HepG2 (cell line): ENCODE measurements at regions not wholly inside any gene's neighbourhood (a gene's known extent, or its start where the extent isn't known, plus 50 kb on each side); places are given as distances from the start of the nearest gene placed in this dataset.

Source experiments
- ATAC-seq: fragments of 200-7000 bp; cut with Tn5 transposase; 3 replicates; pipeline ENCODE4 v1.9.1; 2020; ENCODE audit warnings: mild to moderate bottlenecking, moderate library complexity
- BruUV-seq: library from RNA; stranded (reverse); fragments of 400-500 nt; replicated peaks from 2 replicates; lab custom pipeline; 2021; lab: Mats Ljungman, UMichigan
- CTCF ChIA-PET: fragments of 300-600 bp; formaldehyde crosslinking; extraction: SDS; loops from one replicate; lab custom pipeline; 2021; ENCODE audit warnings: low total read pairs, inconsistent platforms, low intra/inter-chr PET ratio; lab: Yijun Ruan, JAX
- POLR2A ChIA-PET: fragments of 350-600 bp; sonication (Branson Sonifier 250); formaldehyde crosslinking; loops from one replicate; lab custom pipeline; 2020; ENCODE audit warnings: antibody characterized with exemption, inconsistent platforms; lab: Yijun Ruan, JAX
- DNase-seq: peaks from one replicate; pipeline ENCODE4 v3.0.0-alpha.2; 2015; ENCODE audit warnings: low spot score
- FAIRE-seq: peaks from 3 replicates; lab custom pipeline; 2011; peaks lifted over from hg19 to GRCh38; lab: Jason Lieb, UNC
- H2AFZ ChIP-seq: one replicate; pipeline ENCODE4 v1.6.1; 2011; ENCODE audit warnings: low read length, inconsistent platforms
- H3K27ac ChIP-seq: fragments of 300-600 bp; 3 replicates; pipeline ENCODE4 v1.8.0; 2011; ENCODE audit warnings: mixed run types, mild to moderate bottlenecking, mixed read lengths, low read length, inconsistent platforms; ENCODE audit not compliant: insufficient read depth; ENCODE audit errors: extremely low read length
- H3K27me3 ChIP-seq, 2 experiments: fragments of 200-600 bp in 1 of 2; 2 replicates in 1 of 2; 3 replicates in 1 of 2; pipeline versions ENCODE4 v1.6.0 to v1.8.0; 2011; ENCODE audit warnings: low read length in 2 of 2, mild to moderate bottlenecking in 2 of 2, moderate library complexity in 2 of 2, inconsistent platforms in 1 of 2; ENCODE audit not compliant: insufficient read depth in 2 of 2, control insufficient read depth in 1 of 2
- H3K36me3 ChIP-seq, 2 experiments: fragments of 200-600 bp in 1 of 2; replicated peaks in 1 of 2; 2 replicates in 1 of 2; 3 replicates in 1 of 2; pipeline versions ENCODE4 v1.5.1 to v1.8.0; 2011; ENCODE audit warnings: low read length in 2 of 2, inconsistent platforms in 1 of 2; ENCODE audit not compliant: insufficient read depth in 2 of 2, control insufficient read depth in 1 of 2
- H3K4me1 ChIP-seq: 2 replicates; pipeline ENCODE4 v1.5.1; 2012; ENCODE audit warnings: low read length, inconsistent platforms; ENCODE audit not compliant: insufficient read depth
- H3K4me2 ChIP-seq: 2 replicates; pipeline ENCODE4 v1.6.0; 2011; ENCODE audit warnings: low read depth, low read length, inconsistent platforms
- H3K4me3 ChIP-seq, 3 experiments: fragments of 200-600 bp in 1 of 3; sonication (generic), shearing (Covaris generic) in 1 of 3; replicated peaks in 1 of 3; 2 replicates each; pipeline ENCODE4 v1.5.1; 2011 to 2016; ENCODE audit warnings: low read length in 3 of 3, inconsistent platforms in 2 of 3, low read depth in 2 of 3, mild to moderate bottlenecking in 2 of 3, control low read depth in 1 of 3, mixed read lengths in 1 of 3; ENCODE audit not compliant: insufficient read depth in 1 of 3
- H3K79me2 ChIP-seq: one replicate; pipeline ENCODE4 v1.6.1; 2011; ENCODE audit warnings: low read length, inconsistent platforms; ENCODE audit not compliant: insufficient read depth
- H3K9ac ChIP-seq: 2 replicates; pipeline ENCODE4 v1.6.0; 2011; ENCODE audit warnings: mild to moderate bottlenecking, low read depth, low read length, inconsistent platforms; ENCODE audit not compliant: insufficient read depth
- H3K9me3 ChIP-seq: 2 replicates; pipeline ENCODE4 v1.5.1; 2012; ENCODE audit warnings: mild to moderate bottlenecking, low read length
- H4K20me1 ChIP-seq: 2 replicates; pipeline ENCODE4 v1.6.0; 2011; ENCODE audit warnings: inconsistent platforms, mild to moderate bottlenecking, low read length, moderate library complexity; ENCODE audit not compliant: insufficient read depth
- ARID4A ChIP-seq: sonication (generic); formaldehyde crosslinking; IDR thresholded peaks from 2 replicates; pipeline ENCODE4 v1.5.0; 2020; ENCODE audit warnings: mild to moderate bottlenecking, missing genetic modification reagents, borderline replicate concordance
- ATM ChIP-seq: fragments of 450-650 bp; IDR thresholded peaks from 2 replicates; pipeline ENCODE4 v1.7.1; 2017; ENCODE audit warnings: mild to moderate bottlenecking, borderline replicate concordance
- DPF2 ChIP-seq: sonication (generic); formaldehyde crosslinking; IDR thresholded peaks from 2 replicates; pipeline ENCODE4 v1.4.0; 2020; ENCODE audit warnings: mild to moderate bottlenecking, low read depth, missing genetic modification reagents, borderline replicate concordance
- HINFP ChIP-seq: sonication (generic); formaldehyde crosslinking; IDR thresholded peaks from 2 replicates; pipeline ENCODE4 v1.4.0; 2020; ENCODE audit warnings: low read depth, mild to moderate bottlenecking, missing genetic modification reagents
- KDM6A ChIP-seq: IDR thresholded peaks from 2 replicates; pipeline ENCODE4 v1.6.1; 2016; ENCODE audit warnings: low read depth
- MBNL3 ChIP-seq: fragments of 250-450 bp; sonication (Bioruptor Pico); conservative IDR thresholded peaks from 2 replicates; pipeline ENCODE4 v1.8.0; 2022; ENCODE audit warnings: mild to moderate bottlenecking, inconsistent platforms
- MTA3 ChIP-seq: sonication (generic); formaldehyde crosslinking; IDR thresholded peaks from 2 replicates; pipeline ENCODE4 v1.4.0; 2020; ENCODE audit warnings: missing genetic modification reagents
- U2AF2 ChIP-seq: fragments of 200-400 bp; formaldehyde crosslinking; IDR thresholded peaks from 2 replicates; pipeline ENCODE4 v1.6.1; 2017; ENCODE audit warnings: low read depth, mild to moderate bottlenecking, low read length
- ZNF274 ChIP-seq: sonication (generic); formaldehyde crosslinking; IDR thresholded peaks from 2 replicates; pipeline ENCODE4 v1.5.1; 2020; ENCODE audit warnings: mild to moderate bottlenecking, missing genetic modification reagents
- ZNF33B ChIP-seq: sonication (generic); formaldehyde crosslinking; IDR thresholded peaks from 2 replicates; pipeline ENCODE4 v1.5.1; 2020; ENCODE audit warnings: mild to moderate bottlenecking, missing genetic modification reagents
- ZNF430 ChIP-seq: sonication (generic); formaldehyde crosslinking; IDR thresholded peaks from 2 replicates; pipeline ENCODE4 v1.9.0; 2021; ENCODE audit warnings: mild to moderate bottlenecking, missing genetic modification reagents
- ZNF672 ChIP-seq: sonication (generic); formaldehyde crosslinking; IDR thresholded peaks from 2 replicates; pipeline ENCODE4 v1.8.1; 2022; ENCODE audit warnings: missing genetic modification reagents
- ZNF749 ChIP-seq: sonication (generic); formaldehyde crosslinking; IDR thresholded peaks from 2 replicates; pipeline ENCODE4 v1.8.0; 2022; ENCODE audit warnings: mild to moderate bottlenecking, missing genetic modification reagents, moderate library complexity, borderline replicate concordance
- ZNF816 ChIP-seq: sonication (generic); formaldehyde crosslinking; IDR thresholded peaks from 2 replicates; pipeline ENCODE4 v1.8.0; 2022; ENCODE audit warnings: missing genetic modification reagents, mild to moderate bottlenecking, borderline replicate concordance
- WGBS: methylation state at CpG from one replicate; pipeline ENCODE4 v1.1.6; 2017; ENCODE audit warnings: low lambda C conversion rate; 5-methylcytosine and 5-hydroxymethylcytosine counted together
- in situ Hi-C: cut with HindIII; loops from 2 replicates; pipeline ENCODE4 v1.10.0; 2017; ENCODE audit warnings: low pct_unique_long_range_greater_than_20kb; ENCODE audit not compliant: extremely low pct_ligation_motif_present
- intact Hi-C: fragments of 100-400 bp; cut with micrococcal nuclease; formaldehyde crosslinking; loops from one replicate; pipeline ENCODE4 v1.10.0; 2022; ENCODE audit not compliant: unreplicated experiment
- TF ChIP-seq, protein P1 (sequence below): sonication (generic); IDR thresholded peaks from 2 replicates; pipeline ENCODE4 v1.6.1; 2016; ENCODE audit warnings: low read depth, borderline replicate concordance

- no peaks in the 10 kb centered on the region for H3K4me1 ChIP-seq
- POLR2A ChIA-PET: no interaction called here
- no peaks in the 10 kb centered on the region for H3K36me3 ChIP-seq
- BruUV-seq: no TSS peak
- no peak for FAIRE-seq
- H3K9me3 ChIP-seq: no peaks in the 10 kb centered on the region
- no peak overlapping the region for H2AFZ ChIP-seq
- CTCF ChIA-PET: no interaction called here
- no peak overlapping the region for H3K9ac ChIP-seq
- in situ Hi-C loops (no loop called here), intact Hi-C loops (no loop called here)
- H3K79me2 ChIP-seq: no peaks in the 10 kb centered on the region
- no peak overlapping the region for H3K4me2 ChIP-seq
- H4K20me1 ChIP-seq: no peaks in the 10 kb centered on the region
- no peak overlapping the region for H3K27ac ChIP-seq
- no peaks in the 10 kb centered on the region; a peak in 1 of 5 replicates for H3K27me3 ChIP-seq
- no peak overlapping the region for H3K4me3 ChIP-seq
- WGBS: 6% methylated on average over 5 of the region's 5 CpGs
- ATAC-seq: no peak
- DNase-seq: no peak
- no peak for TF ChIP-seq HINFP (CRISPR knock-in tag)
- TF ChIP-seq DPF2 (CRISPR knock-in tag): no peak
- no peak for TF ChIP-seq ARID4A (CRISPR knock-in tag)
- TF ChIP-seq ZNF749: no peak
- TF ChIP-seq KDM6A (CRISPR knock-in tag): no peak
- no peak for TF ChIP-seq U2AF2
- no peak for TF ChIP-seq ZNF816 (CRISPR knock-in tag)
- TF ChIP-seq ZNF672: no peak
- TF ChIP-seq ATM: no peak
- TF ChIP-seq ZNF33B (CRISPR knock-in tag): no peak
- no peak for TF ChIP-seq ZNF430 (CRISPR knock-in tag)
- TF ChIP-seq, protein P1, sequence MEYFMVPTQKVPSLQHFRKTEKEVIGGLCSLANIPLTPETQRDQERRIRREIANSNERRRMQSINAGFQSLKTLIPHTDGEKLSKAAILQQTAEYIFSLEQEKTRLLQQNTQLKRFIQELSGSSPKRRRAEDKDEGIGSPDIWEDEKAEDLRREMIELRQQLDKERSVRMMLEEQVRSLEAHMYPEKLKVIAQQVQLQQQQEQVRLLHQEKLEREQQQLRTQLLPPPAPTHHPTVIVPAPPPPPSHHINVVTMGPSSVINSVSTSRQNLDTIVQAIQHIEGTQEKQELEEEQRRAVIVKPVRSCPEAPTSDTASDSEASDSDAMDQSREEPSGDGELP: no peak
- TF ChIP-seq ZNF274 (CRISPR knock-in tag): no peak
- TF ChIP-seq MBNL3 (CRISPR knock-in tag): no peak
- TF ChIP-seq MTA3 (CRISPR knock-in tag): no peak
These were observed 116.8 kb downstream of the CDC5L start for GRCh38 chr6:44504301-44504791.
